PFSK-1 (cell line): ENCODE measurements at regions not wholly inside any gene's neighbourhood (a gene's known extent, or its start where the extent isn't known, plus 50 kb on each side); places are given as distances from the start of the nearest gene placed in this dataset.

Source experiments
- POLR2AphosphoS5 ChIP-seq: IDR thresholded peaks from 2 replicates; pipeline ENCODE4 v1.6.1; 2012; ENCODE audit warnings: low read depth, mild to moderate bottlenecking, control low read depth, low read length, moderate library complexity
- SIN3A ChIP-seq: IDR thresholded peaks from 2 replicates; pipeline ENCODE4 v1.6.1; 2012; ENCODE audit warnings: mild to moderate bottlenecking, low read length, moderate library complexity, borderline replicate concordance; ENCODE audit not compliant: insufficient read depth
- TAF1 ChIP-seq: IDR thresholded peaks from 2 replicates; pipeline ENCODE4 v1.6.1; 2012; ENCODE audit warnings: low read length, control low read depth, borderline replicate concordance; ENCODE audit not compliant: insufficient read depth
- TF ChIP-seq, protein P1 (sequence below), 2 experiments: IDR thresholded peaks; 2 replicates each; pipeline versions ENCODE4 v1.6.1 to v1.8.0; 2011 to 2012; ENCODE audit warnings: low read depth in 2 of 2, low read length in 2 of 2, control low read depth in 1 of 2, inconsistent platforms in 1 of 2, mild to moderate bottlenecking in 1 of 2, moderate library complexity in 1 of 2; ENCODE audit not compliant: insufficient read depth in 1 of 2

DNA sequence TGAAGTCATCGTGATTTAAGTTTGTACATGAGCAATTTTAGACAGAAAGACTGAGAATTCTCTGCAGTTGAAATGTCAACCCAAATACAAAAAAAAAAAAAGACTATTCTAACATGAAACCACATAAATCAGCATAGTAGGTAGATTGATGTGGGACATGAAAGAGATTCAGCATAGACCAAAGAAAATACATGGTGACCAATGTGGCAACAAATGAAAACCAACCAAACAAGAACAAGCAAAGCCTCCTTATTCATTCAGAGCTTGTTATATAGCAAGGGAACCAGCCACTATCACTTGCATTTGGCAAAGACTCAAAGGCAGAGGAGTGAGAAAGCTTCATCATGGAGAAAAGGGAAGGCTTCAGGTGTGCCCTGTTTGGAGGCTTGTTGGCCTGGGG, 144.4 kb upstream of the TMPO start:
- TF ChIP-seq TAF1 = no peak
- TF ChIP-seq POLR2AphosphoS5 = no peak
- no peak for TF ChIP-seq SIN3A
- TF ChIP-seq, protein P1, sequence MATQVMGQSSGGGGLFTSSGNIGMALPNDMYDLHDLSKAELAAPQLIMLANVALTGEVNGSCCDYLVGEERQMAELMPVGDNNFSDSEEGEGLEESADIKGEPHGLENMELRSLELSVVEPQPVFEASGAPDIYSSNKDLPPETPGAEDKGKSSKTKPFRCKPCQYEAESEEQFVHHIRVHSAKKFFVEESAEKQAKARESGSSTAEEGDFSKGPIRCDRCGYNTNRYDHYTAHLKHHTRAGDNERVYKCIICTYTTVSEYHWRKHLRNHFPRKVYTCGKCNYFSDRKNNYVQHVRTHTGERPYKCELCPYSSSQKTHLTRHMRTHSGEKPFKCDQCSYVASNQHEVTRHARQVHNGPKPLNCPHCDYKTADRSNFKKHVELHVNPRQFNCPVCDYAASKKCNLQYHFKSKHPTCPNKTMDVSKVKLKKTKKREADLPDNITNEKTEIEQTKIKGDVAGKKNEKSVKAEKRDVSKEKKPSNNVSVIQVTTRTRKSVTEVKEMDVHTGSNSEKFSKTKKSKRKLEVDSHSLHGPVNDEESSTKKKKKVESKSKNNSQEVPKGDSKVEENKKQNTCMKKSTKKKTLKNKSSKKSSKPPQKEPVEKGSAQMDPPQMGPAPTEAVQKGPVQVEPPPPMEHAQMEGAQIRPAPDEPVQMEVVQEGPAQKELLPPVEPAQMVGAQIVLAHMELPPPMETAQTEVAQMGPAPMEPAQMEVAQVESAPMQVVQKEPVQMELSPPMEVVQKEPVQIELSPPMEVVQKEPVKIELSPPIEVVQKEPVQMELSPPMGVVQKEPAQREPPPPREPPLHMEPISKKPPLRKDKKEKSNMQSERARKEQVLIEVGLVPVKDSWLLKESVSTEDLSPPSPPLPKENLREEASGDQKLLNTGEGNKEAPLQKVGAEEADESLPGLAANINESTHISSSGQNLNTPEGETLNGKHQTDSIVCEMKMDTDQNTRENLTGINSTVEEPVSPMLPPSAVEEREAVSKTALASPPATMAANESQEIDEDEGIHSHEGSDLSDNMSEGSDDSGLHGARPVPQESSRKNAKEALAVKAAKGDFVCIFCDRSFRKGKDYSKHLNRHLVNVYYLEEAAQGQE (IDR thresholded peaks at IDR 0.05; ENCODE audit: insufficient read depth in 1 of 2, low read depth in 2 of 2, low read length in 2 of 2) = no peak
